Activated CD4-positive, alpha-beta memory T cell treated with anti-CD3 and anti-CD28 coated beads, Interleukin-2, amount 10 ng/mL, durations not matched to agents 7 days and 5 days (primary cell): ENCODE measurements at regions not wholly inside any gene's neighbourhood (a gene's known extent, or its start where the extent isn't known, plus 50 kb on each side); places are given as distances from the start of the nearest gene placed in this dataset.
"Not testable (repeated sequence)": the region's sequence is repeated elsewhere in the genome, so short reads cannot be mapped to it uniquely, and the experiment has no call there.

Source experiments
- CTCF ChIA-PET: fragments of 350-600 bp; sonication (Branson Sonifier 250); formaldehyde crosslinking; loops from one replicate; lab custom pipeline; 2021; ENCODE audit warnings: antibody characterized with exemption, inconsistent platforms; lab: Charles Lee
- POLR2A ChIA-PET: fragments of 350-600 bp; sonication (Branson Sonifier 250); formaldehyde crosslinking; loops from one replicate; lab custom pipeline; 2021; ENCODE audit warnings: antibody characterized with exemption; lab: Charles Lee
- DNase-seq: peaks from one replicate; pipeline ENCODE4 v3.0.0-alpha.2; 2020
- H3K27ac Mint-ChIP-seq: one replicate; pipeline ENCODE4 v1.8.0; 2021; ENCODE audit warnings: mild to moderate bottlenecking, mixed read lengths
- H3K27me3 Mint-ChIP-seq: one replicate; pipeline ENCODE4 v1.8.0; 2021; ENCODE audit warnings: mixed read lengths
- H3K36me3 Mint-ChIP-seq: one replicate; pipeline ENCODE4 v1.8.0; 2021; ENCODE audit warnings: low read depth, mixed read lengths
- H3K4me1 Mint-ChIP-seq: one replicate; pipeline ENCODE4 v1.8.0; 2021; ENCODE audit warnings: mixed read lengths
- H3K4me3 Mint-ChIP-seq: one replicate; pipeline ENCODE4 v1.8.0; 2021; ENCODE audit warnings: mild to moderate bottlenecking, mixed read lengths
- H3K9me3 Mint-ChIP-seq: one replicate; pipeline ENCODE4 v1.8.0; 2021; ENCODE audit warnings: mixed read lengths

- Mint-ChIP-seq H3K27me3 (no peaks in the 10 kb centered on the region), H3K27ac (no peak overlapping the region), H3K4me1 (no peaks in the 10 kb centered on the region), H3K36me3 (no peaks in the 10 kb centered on the region), H3K9me3 (peaks cover 10% of the 10 kb centered on the region), H3K4me3 (no peak overlapping the region)
- ChIA-PET POLR2A (no interaction called here), CTCF (no interaction called here)
- DNase-seq: no peak
Measured at GRCh38 chr9:74407166-74407565, 90.0 kb upstream of the RORB start.

GRCh38 chr9:74412236-74412979 is 84.7 kb upstream of the RORB start:
- Mint-ChIP-seq H3K4me1 (no peaks in the 10 kb centered on the region), H3K4me3 (no peak overlapping the region), H3K9me3 (peaks cover 5% of the 10 kb centered on the region), H3K27ac (no peak overlapping the region), H3K36me3 (no peaks in the 10 kb centered on the region), H3K27me3 (no peaks in the 10 kb centered on the region)
- CTCF ChIA-PET: no interaction called here
- DNase-seq: no peak
- POLR2A ChIA-PET: interaction anchor here (0.6 kb wide), 1 partner anchor 85 kb away, joined by 3 read pairs; no protein-coding TSS in a partner anchor

DNA sequence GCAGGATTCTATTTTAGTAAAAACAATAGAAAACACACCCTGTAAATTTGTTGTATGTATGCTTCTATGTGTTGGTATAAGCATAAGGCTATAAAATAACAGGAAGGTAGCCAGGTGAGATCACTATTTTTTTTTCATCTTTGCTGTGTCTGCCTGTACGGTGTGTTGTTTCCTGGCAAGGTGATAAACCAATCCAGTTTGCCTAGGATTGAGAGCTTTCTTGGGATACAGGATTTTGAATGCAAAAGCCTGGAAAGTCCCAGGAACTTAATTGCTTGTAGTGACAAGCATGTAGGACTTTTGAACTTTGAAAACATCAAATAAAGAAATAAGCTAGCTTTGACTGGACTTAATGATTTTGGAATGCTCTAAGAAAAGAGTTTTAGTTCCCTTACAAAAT is 83.3 kb upstream of the RORB start:
- ChIA-PET POLR2A (no interaction called here), CTCF (no interaction called here)
- H3K4me1 Mint-ChIP-seq: no peaks in the 10 kb centered on the region
- DNase-seq: no peak
- no peak overlapping the region for H3K4me3 Mint-ChIP-seq
- no peak overlapping the region for H3K27ac Mint-ChIP-seq
- H3K9me3 Mint-ChIP-seq: peaks cover 5% of the 10 kb centered on the region
- H3K36me3 Mint-ChIP-seq: no peaks in the 10 kb centered on the region
- H3K27me3 Mint-ChIP-seq: no peaks in the 10 kb centered on the region

- H3K9me3 Mint-ChIP-seq: peaks cover 5% of the 10 kb centered on the region
- no peak overlapping the region for H3K27ac Mint-ChIP-seq
- CTCF ChIA-PET: no interaction called here
- H3K36me3 Mint-ChIP-seq: no peaks in the 10 kb centered on the region
- H3K4me3 Mint-ChIP-seq: no peak overlapping the region
- no peak for DNase-seq
- POLR2A ChIA-PET: no interaction called here
- no peaks in the 10 kb centered on the region for H3K4me1 Mint-ChIP-seq
- no peaks in the 10 kb centered on the region for H3K27me3 Mint-ChIP-seq
Measured at GRCh38 chr9:74414325-74414724, 82.8 kb upstream of the RORB start.

DNA sequence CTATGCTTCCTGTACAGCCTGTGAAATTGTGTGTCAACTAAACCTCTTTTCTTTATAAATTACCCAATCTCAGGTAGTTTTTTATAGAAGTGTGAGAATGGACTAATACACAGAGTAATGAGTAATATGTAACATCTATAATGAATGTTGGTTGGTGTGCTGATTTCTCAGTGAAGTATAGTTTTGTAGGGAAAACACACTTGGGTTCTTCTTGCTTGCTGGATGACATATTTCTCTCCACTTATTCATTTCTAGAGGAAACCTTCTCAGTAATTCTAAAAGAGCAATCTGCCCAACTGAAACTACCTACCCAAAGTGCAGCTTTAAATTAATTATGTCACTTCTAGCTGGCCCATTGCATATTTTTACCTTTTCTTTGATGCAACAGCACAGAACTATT is 81.1 kb upstream of the RORB start:
- POLR2A ChIA-PET: no interaction called here

GRCh38 chr9:74424488-74424887 is 72.6 kb upstream of the RORB start:
- DNase-seq, H3K4me1 Mint-ChIP-seq, H3K36me3 Mint-ChIP-seq, CTCF ChIA-PET, H3K4me3 Mint-ChIP-seq, H3K27ac Mint-ChIP-seq, H3K9me3 Mint-ChIP-seq, H3K27me3 Mint-ChIP-seq, POLR2A ChIA-PET: not testable (repeated sequence)

More for the DNA sequence above, 81.1 kb upstream of the RORB start:
- no peak for DNase-seq
- Mint-ChIP-seq H3K4me3 (no peak overlapping the region), H3K9me3 (peaks cover 5% of the 10 kb centered on the region), H3K4me1 (no peaks in the 10 kb centered on the region), H3K27me3 (no peaks in the 10 kb centered on the region), H3K27ac (no peak overlapping the region), H3K36me3 (no peaks in the 10 kb centered on the region)
- CTCF ChIA-PET: no interaction called here

- Mint-ChIP-seq H3K9me3 (no peaks in the 10 kb centered on the region), H3K4me3 (no peak overlapping the region), H3K27ac (no peak overlapping the region), H3K36me3 (no peaks in the 10 kb centered on the region), H3K4me1 (no peaks in the 10 kb centered on the region), H3K27me3 (no peaks in the 10 kb centered on the region)
- CTCF ChIA-PET: no interaction called here
- POLR2A ChIA-PET: no interaction called here
- no peak for DNase-seq
Measured at GRCh38 chr9:74431467-74431866, 65.7 kb upstream of the RORB start.

- H3K9me3 Mint-ChIP-seq: no peaks in the 10 kb centered on the region
- H3K4me3 Mint-ChIP-seq: no peak overlapping the region
- ChIA-PET POLR2A (no interaction called here), CTCF (no interaction called here)
- H3K27me3 Mint-ChIP-seq: no peaks in the 10 kb centered on the region
- no peak overlapping the region for H3K27ac Mint-ChIP-seq
- H3K4me1 Mint-ChIP-seq: no peaks in the 10 kb centered on the region
- no peak for DNase-seq
- H3K36me3 Mint-ChIP-seq: no peaks in the 10 kb centered on the region
Measured at GRCh38 chr9:74443036-74443750, 53.9 kb upstream of the RORB start.

- ChIA-PET POLR2A (no interaction called here), CTCF (no interaction called here)
- Mint-ChIP-seq H3K36me3 (no peaks in the 10 kb centered on the region), H3K27me3 (no peaks in the 10 kb centered on the region), H3K4me3 (no peak overlapping the region), H3K27ac (no peak overlapping the region), H3K4me1 (no peaks in the 10 kb centered on the region), H3K9me3 (no peaks in the 10 kb centered on the region)
- DNase-seq: no peak
Measured at GRCh38 chr9:74444369-74444768, 52.8 kb upstream of the RORB start.
